HG03045 (cell line): ENCODE measurements at regions not wholly inside any gene's neighbourhood (a gene's known extent, or its start where the extent isn't known, plus 50 kb on each side); places are given as distances from the start of the nearest gene placed in this dataset.

Experiments used
- ATAC-seq: cut with Tn5 transposase; IDR thresholded peaks from one replicate; pipeline ENCODE4 v1.9.1; 2021; ENCODE audit warnings: mild to moderate bottlenecking, moderate library complexity; ENCODE audit not compliant: unreplicated experiment

DNA sequence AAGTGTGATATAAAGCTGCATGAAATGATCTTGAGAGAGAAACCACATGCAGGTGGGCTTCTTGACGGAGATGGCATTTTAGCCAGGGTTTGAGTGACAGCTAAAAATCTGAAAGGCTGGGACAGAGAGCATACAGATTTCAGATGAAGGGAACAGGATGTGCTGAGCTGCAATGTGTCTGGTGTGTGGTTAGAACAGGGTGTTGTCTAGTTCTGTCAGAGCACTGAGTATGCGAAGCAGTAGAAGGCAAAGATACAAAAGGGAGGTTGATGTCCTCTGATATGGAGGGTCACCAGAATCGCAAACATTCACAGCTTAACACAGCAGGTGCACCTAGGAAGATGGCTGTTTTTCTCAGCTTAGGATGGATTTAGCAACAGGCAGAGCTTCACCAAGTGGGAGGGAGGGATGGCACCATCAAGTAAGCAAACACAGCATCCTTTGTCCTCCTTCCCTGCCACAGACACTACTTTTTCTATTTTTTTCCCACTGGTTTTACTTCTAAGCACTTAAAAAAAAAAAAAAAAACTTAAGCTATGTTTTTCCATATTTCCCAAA lies 182.5 kb downstream of the TMX3 start:
- no peak for ATAC-seq

DNA sequence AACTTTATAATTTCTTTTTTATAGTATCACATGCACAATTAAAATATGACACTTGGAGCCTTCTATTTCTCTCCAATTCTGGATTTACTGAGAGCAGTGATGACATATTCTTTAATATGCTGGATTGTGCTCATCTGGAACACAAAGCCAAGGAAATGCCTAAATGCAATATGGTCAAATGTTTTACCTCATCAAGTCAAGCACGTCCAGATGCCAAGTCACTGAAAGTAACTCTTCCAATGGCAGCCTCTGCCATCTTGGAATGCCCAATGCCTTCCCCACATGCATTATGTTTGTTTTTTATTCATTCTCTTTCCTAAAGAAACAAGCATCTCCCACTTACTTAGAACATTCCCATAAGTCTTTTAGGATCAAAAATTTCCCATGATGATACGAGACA lies 189.8 kb downstream of the TMX3 start:
- no peak for ATAC-seq

DNA sequence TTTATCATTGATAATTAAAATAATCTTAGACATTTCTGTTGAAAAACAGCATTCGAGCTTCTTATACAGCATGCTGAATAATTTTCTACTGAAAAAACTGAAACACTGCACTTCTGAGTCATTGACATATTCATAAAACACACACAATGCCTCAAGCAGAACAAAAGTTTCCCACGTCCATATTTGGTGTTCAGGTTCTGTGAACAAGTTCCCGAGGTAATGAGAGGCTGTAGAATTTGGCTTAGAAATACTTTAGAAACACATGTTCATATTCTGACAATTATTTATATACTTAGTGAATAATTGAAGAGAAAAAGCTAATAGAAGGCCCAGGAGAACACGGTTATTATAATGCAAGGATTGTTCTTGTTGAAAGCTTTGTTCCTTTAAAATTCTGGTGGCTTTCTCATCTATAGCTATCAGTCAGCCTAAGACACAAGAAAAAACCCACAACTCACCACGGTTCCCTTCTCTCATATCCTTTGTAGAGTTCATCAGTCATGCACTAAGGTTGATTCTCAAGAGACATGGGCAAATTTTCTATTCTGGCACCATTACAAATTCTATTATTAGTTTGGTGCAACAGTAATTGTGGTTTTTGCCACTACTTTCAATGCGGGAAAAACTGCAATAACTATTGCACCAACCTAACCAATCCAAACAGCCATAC lies 194.4 kb downstream of the TMX3 start:
- no peak for ATAC-seq

DNA sequence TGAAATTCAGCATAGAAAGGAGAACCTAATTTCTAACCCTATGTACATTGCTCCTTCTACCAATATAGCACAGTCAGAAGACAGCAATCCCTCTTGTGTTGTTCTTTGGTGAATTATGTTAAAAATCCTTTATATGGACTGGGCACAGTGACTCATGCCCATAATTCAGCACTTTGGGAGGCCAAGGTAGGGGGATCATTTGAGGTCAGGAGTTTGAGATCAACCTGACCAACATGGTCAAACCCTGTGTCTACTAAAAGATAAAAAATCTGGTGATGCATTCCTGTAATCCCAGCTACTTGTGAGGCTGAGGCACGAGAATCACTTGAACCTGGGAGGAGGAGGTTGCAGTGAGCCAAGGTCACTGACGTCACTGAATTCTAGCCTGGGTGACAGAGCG lies 195.6 kb downstream of the TMX3 start:
- ATAC-seq: no peak

DNA sequence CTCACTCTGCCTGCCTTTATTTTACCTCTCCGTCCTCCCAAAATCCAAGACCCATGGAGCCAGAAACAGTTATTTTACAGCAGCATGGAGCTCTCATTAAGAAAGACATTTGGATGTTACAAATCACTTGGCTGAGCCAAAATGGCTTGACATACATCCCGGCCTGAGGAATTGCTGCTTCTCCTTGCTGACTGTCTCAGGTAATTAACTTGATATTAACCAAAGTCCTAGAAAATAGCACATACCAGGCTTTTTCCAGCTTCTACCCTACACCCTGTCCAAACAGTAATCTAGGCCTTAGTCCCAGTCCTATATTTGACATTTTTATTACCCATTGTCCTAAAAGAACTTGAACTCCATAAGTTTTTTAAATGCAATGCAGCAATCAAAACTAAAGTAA lies 205.0 kb downstream of the TMX3 start:
- no peak for ATAC-seq

DNA sequence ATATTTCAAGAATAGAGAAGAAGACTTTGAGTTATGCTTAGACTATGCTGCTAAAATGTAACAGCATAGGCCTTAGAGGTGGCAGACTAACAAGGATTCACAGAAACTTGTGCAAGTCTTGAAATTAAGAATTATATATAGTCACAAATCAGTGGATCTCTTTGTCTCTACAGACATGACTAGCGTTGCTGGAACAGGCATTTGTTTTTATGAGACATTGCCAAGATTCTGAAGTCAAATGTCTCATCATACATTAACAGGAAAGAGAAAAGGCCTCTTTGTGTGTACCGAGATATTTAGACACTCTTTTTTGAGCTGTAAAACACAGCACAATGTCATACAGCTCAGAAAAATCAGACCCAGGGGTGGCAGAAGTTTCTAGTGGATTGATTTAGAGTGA lies 207.1 kb downstream of the TMX3 start:
- no peak for ATAC-seq

DNA sequence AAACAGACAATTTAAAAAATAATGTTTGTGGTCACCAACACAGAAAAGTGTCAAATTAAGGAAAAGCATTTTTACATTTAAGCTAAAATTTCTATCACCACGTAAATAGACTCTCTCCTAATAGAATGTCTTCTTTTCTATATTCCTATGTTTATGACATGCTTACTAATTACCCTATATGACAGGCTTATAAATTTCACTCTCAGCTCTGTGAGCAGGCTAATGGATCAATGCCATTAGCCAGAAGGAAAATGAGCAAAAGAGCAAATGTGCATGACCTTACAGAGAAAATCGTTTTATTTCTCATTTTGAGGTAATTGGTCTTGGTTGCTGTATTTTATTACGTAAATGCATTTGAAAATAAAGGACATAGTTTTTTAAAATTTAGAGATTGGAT lies 209.7 kb downstream of the TMX3 start:
- no peak for ATAC-seq

DNA sequence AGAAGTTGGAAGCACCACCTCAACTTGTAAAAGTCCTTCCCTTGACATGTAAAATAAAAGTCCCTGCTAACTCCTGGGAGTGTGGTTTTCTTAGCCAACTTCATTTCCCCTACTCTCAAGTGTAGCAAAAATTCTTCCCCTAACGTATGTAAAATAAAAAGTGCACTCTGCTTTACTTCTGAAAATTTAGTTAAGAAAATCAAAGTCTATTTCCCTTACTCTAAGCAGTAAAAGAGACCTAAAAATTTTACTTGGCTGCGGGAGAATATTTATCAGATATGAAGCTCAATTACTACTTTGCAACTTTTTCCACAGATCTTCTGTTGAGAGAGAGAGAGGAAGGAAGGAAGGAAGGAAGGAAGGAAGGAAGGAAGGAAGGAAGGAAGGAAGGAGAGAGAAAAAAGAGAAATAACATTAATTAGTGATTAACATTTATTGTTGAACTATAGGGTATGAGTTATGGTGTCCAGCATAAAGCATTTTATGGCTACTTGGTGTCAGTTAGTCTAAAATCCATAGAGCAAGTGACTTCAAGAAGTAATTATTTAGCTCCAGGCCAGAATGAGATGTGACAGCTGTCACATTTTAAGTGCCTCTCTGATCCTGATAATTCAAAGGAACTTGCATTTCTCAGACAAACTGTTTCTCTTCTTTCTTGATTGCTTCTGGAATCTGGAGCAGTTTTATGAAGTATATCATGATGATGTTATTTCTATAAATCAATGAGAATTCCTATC lies 210.3 kb downstream of the TMX3 start:
- ATAC-seq: no peak

DNA sequence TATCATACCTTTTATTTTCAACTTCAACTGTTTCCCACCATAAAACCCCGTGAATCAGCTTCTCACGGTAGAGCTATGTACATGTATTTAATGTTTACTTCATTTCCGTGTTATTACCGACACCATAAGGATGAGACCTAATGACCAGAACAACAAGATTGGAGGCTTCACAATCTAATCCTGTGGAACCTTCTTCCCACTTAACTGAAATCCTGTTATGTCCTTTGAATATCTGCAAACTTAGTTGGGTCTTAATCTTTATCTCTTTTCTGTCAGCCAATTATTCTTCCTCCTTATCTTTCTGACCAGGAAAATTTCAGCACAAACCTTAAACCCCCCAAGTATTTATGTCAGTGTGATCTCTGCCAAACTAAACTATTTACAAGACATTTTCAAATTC lies 214.4 kb downstream of the TMX3 start:
- ATAC-seq: no peak

DNA sequence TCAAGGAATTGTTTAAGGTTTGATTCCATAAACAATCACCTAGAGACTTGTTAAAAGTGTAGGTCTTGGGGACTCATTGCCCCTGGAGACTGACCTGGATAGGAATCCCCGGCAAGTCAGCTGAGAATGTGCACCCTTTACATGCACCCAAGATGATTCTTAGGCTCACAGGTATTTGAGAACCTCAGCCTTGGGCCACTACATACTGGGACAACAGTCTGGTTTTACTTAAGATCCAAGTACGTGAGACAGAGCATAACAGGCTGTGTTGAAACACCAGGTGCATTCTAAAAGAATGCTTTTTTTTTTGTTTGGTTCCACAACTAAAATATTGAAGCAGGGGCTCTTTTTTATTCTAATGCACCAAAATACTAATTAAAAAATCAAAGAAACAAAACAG lies 215.8 kb downstream of the TMX3 start:
- no peak for ATAC-seq

DNA sequence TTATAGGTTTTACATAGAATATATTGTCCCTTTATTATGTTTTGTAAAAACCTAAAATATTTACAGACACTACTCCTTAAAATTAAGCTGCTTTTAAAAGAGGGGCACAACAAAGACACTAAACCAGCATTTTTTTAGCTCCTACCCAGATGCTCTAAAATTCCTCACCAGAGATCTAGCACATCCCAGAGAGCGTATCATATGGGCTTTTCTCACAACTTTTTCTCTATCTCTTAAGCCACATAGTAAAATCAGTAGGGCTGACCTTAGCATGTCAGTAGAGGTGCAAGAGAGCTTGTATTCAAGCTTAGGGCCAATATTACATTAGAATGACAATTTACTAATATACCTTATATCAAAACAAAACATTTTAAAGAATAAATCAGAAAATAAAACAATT lies 216.3 kb downstream of the TMX3 start:
- no peak for ATAC-seq

DNA sequence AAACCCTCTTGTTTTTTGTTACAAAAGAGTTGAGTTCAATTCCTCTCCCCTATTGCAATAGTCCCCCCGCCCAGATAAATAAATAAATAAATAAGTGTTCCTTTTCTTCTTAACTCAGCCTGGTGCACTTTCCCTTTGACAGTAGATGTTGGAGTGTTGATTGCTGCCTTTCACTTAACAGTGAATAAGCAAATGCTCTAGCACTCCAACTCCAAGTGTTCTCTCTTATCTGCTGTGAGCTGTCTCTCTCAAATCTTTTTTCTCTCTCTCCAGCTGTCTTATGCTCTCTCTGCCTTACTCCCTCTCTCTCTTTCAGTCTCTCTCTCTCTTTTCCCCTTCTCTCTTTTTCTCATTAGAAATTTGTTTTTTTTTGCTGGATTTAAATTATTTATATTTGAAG lies 216.7 kb downstream of the TMX3 start:
- no peak for ATAC-seq

DNA sequence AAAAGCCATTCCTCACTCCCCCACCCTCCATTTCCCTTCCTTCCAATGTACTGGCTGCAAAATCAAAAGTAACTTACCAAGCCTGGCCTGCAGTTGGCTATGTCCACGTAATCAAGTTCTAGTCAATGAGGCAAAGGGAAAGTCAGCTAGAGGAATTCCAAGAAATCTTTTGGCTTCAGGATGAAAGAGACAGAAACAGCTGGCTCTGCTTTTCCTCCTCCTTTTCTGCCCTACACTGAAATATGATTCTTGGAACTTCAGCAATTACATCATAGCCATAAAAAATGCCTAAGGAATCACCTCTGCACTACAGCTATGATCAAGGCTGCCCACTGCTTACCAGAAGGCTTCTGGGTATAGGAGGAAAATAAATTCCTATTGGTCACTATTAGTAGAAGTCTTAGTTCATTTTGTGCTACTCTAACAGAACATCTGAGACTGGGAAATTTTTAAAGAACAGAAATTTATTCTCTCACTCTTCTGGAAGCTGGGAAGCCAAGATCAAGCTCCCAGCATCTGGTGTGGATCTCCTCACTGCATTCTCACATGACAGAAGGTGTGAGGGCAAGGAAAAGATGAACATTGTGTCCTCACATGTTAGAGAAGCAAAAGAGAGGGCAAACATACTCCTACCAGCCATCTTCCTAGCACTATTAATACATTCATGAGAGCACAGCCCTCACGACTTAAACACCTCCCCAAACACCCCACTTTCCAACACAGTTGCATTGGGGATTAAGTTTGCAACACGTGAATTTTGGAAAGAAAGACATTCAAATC lies 219.9 kb downstream of the TMX3 start:
- no peak for ATAC-seq

DNA sequence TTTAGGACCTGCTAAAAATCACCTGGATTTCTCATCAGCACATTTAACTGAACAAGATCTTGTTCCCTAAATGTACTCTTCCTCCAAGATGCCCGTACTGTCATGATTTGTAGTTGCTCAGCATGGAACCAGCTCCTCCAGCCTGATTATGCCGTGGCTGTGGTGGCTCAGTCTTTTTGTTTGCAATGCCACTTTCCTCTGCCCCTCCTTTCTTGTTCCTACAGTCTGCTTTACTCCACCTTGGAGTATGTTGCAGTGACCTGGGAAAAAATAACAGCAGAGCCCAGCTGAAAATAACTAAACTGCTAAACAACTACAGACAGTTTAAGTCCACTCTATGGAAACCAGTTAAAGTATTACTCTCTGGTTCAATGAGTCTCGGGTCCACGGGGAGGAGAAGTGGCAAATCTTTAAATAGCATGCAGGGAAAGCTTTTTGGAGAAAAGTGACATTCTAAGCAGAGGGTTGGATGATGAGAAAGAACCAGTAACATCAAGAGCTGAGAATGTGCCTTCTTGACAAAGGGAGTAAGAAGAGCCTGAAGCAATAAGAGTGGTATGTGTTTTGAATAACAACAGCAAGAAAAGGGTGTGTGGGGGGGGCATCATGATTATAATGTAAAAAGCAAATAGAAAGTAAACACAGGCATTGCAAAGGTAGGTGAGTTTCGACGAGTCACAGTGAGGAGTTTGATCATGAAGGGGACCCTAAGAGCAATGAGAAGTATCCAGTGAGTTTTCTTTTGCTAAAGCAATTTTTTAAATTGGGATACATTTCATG lies 225.7 kb downstream of the TMX3 start:
- no peak for ATAC-seq

DNA sequence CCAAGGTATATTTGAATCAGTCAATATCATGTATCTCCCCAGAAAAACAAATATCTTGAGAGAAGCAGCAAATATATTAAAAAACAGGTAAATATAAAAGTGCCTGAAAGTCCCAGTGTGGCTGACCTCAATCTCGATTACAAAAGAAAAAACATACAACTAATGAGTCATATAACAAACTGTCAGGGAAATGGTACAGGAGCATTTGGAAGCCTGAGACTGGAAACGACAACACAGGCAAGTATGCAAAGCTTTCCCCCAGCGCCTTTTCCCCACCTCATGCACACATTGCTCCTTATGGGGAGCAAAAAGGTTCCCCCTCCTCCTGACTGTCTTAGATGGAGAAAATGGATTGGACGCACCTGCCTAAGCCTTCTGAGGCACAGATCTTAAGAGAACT lies 230.7 kb downstream of the TMX3 start:
- no peak for ATAC-seq

DNA sequence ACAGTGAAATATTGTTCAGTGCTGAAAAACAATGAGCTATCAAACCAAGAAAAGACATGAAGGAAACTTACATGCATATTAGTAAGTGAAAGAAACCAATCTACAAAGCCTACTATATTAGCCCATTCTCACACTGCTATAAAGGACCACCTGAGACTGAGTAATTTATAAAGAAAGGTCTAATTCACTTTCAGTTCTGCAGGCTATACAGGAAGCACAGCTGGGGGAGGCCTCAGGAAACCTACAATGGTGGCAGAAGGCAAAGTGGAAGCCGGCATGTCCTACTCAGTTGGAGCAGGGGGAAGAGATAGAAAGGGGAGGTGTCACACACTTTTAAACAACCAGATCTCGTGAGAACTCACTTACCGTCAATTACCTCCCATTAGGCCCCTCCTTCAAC lies 232.1 kb downstream of the TMX3 start:
- no peak for ATAC-seq

DNA sequence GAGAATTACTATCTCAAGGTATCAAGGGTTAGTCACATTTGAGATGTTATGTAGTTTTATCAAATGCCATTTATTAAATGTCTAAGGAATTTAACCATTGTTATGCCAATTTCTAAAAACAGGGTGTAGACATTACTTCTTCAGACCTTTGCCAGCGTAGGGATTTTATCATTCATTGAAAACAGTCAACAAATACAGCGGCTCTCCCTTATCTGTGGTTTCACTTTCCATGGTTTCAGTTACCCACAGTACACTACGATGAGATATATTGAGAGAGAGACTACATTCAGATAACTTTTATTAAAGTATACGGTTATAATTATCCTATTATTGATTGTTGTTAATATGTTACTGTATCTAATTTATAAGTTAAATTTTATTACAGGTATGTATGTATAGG lies 234.7 kb downstream of the TMX3 start:
- no peak for ATAC-seq

DNA sequence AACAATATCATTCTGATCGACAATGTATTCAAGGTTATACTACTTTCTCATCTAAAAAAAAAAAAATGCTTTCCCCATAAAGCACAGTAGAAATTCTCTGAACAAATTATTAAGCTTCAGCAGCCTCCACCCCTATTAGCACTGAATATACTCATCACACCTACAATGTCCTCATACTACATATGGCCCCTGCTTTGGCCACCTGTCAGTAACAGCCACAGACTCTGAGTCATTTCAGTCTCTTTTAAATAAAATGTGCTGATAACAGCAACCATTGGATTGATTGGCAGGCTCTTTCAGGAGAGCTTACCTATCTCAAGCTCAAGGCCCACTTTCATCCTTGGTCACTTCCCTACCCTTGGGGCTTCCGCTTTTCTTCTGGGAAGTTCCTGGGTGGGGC lies 236.7 kb downstream of the TMX3 start:
- ATAC-seq: no peak

DNA sequence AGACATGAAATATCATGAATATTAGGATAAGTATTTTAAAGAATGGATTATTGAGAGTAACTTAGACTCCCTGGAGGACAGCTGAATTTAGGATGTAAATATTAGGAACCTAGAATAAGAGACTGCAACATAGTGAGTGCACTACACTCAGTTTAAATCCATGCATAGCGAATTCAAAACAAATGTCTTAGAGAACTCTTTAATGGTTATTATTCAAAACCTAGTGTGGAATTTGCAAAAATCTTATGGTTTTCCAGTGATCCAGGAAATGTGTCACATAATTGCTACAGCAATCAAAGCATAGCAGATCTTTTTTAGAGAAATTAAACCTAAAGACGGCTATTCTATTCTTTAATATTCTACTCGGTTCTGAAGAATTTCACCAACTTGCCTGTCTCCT lies 239.0 kb downstream of the TMX3 start:
- ATAC-seq: no peak

DNA sequence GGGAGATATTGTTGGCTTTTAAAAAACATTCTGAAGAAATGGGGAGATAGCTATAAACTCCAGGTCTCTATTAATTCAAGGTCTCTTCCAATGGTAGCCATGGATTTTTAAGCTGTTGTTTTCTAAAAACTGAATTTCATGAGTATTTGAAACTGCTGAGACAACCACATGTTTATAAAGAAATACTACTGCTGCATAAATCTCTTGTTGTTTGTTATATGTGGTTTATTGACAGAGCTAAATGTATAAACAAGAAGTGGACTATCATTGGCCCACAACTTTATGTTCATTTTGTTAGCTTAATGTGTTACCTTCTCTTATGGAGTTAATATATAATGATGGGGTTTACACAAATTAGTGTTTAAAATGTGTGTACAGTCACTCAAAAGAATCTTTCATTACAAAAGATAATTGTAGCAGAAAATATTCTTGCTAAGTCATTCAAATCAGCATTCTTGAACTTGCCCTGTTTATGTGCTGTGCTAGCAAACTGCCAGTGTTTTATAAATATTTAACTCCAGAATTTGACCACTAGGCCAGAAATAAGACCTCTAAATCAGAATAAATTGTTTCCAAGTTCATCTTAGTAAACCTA lies 242.1 kb downstream of the TMX3 start:
- no peak for ATAC-seq
